Gastrocnemius medialis (tissue), 4 donors: ENCODE measurements at regions not wholly inside any gene's neighbourhood (a gene's known extent, or its start where the extent isn't known, plus 50 kb on each side); places are given as distances from the start of the nearest gene placed in this dataset.

ENCODE experiments used
- CTCF ChIP-seq, 5 experiments: fragments of 450-650 bp in 3 of 5; fragments of 200-600 bp in 2 of 5; sonication (generic) in 2 of 5; IDR thresholded peaks in 4 of 5; conservative IDR thresholded peaks in 1 of 5; 1 replicate in 4 of 5; 2 replicates in 1 of 5; pipeline ENCODE4 v1.5.1; 2016 to 2019; ENCODE audit warnings: antibody characterized with exemption in 5 of 5, mild to moderate bottlenecking in 3 of 5, moderate library complexity in 3 of 5
- POLR2A ChIP-seq, 2 donors: fragments of 450-650 bp; IDR thresholded peaks; one replicate each; pipeline ENCODE4 v1.6.1; 2017; ENCODE audit warnings: antibody characterized with exemption in 2 of 2, mild to moderate bottlenecking in 2 of 2, moderate library complexity in 2 of 2

- no peak for TF ChIP-seq CTCF (IDR thresholded peaks at IDR 0.05 in 4 of 5, conservative IDR thresholded peaks at IDR 0.05 in 1 of 5)
- no peak for TF ChIP-seq POLR2A (IDR thresholded peaks at IDR 0.05)
Observed at GRCh38 chr13:68719815-68720214, 1387.8 kb upstream of the ATXN8OS start.
